NCI-H526 treated with DMSO at 0.1 percent for 48 hours (cell line): ENCODE measurements at regions not wholly inside any gene's neighbourhood (a gene's known extent, or its start where the extent isn't known, plus 50 kb on each side); places are given as distances from the start of the nearest gene placed in this dataset.
"Not testable (repeated sequence)": the region's sequence is repeated elsewhere in the genome, so short reads cannot be mapped to it uniquely, and the experiment has no call there.

Source experiments
- DNase-seq: peaks from one replicate; lab custom pipeline; 2025; lab: John Stamatoyannopoulos, UW

- DNase-seq, result peak; percentile 35
These were observed 333.9 kb upstream of the CNR1 start for GRCh38 chr6:88499845-88500699.

- DNase-seq, result no peak
These were observed 333.3 kb upstream of the CNR1 start for GRCh38 chr6:88499436-88499835.

GRCh38 chr6:88497403-88497802, 331.3 kb upstream of the CNR1 start:
- DNase-seq, result not testable (repeated sequence)

GRCh38 chr6:88494401-88495140, 328.4 kb upstream of the CNR1 start:
- DNase-seq, result no peak

- DNase-seq, result no peak
These were observed 327.6 kb upstream of the CNR1 start for GRCh38 chr6:88493717-88494116.

- DNase-seq, result no peak
These were observed 326.7 kb upstream of the CNR1 start for GRCh38 chr6:88492824-88493223.

GRCh38 chr6:88492241-88492640, 326.1 kb upstream of the CNR1 start:
- DNase-seq, result no peak

GRCh38 chr6:88491266-88491880, 325.2 kb upstream of the CNR1 start:
- DNase-seq, result no peak

GRCh38 chr6:88490908-88491264, 324.7 kb upstream of the CNR1 start:
- no peak for DNase-seq

GRCh38 chr6:88490195-88490907, 324.2 kb upstream of the CNR1 start:
- DNase-seq, result no peak

GRCh38 chr6:88483424-88483823, 317.3 kb upstream of the CNR1 start:
- no peak for DNase-seq

GRCh38 chr6:88482465-88482864, 316.3 kb upstream of the CNR1 start:
- DNase-seq, result no peak

- DNase-seq, result no peak
These were observed 315.4 kb upstream of the CNR1 start for GRCh38 chr6:88481519-88481918.

GRCh38 chr6:88480816-88481215, 314.7 kb upstream of the CNR1 start:
- no peak for DNase-seq

- DNase-seq, result no peak
These were observed 311.3 kb upstream of the CNR1 start for GRCh38 chr6:88477413-88477812.

- no peak for DNase-seq
These were observed 310.2 kb upstream of the CNR1 start for GRCh38 chr6:88476388-88476787.

- DNase-seq, result no peak
These were observed 308.6 kb upstream of the CNR1 start for GRCh38 chr6:88474720-88475119.

GRCh38 chr6:88473589-88473988, 307.4 kb upstream of the CNR1 start:
- DNase-seq, result no peak

GRCh38 chr6:88472851-88473525, 306.8 kb upstream of the CNR1 start:
- peak; percentile 57 for DNase-seq

- DNase-seq, result no peak
These were observed 293.5 kb upstream of the CNR1 start for GRCh38 chr6:88459643-88460042.

GRCh38 chr6:88459189-88459588, 293.0 kb upstream of the CNR1 start:
- DNase-seq, result no peak

- no peak for DNase-seq
These were observed 292.5 kb upstream of the CNR1 start for GRCh38 chr6:88458662-88459061.
